Urothelium cell line (cell line): ENCODE measurements at regions not wholly inside any gene's neighbourhood (a gene's known extent, or its start where the extent isn't known, plus 50 kb on each side); places are given as distances from the start of the nearest gene placed in this dataset.
A peak's percentile ranks its signal among the peaks of the same experiment; 100 is the strongest.

Source experiments
- DNase-seq: peaks from one replicate; pipeline ENCODE4 v3.0.0; 2011; ENCODE audit warnings: low spot score, mixed read lengths
- FAIRE-seq: peaks from 2 replicates; lab custom pipeline; 2011; peaks lifted over from hg19 to GRCh38; lab: Jason Lieb, UNC

DNA sequence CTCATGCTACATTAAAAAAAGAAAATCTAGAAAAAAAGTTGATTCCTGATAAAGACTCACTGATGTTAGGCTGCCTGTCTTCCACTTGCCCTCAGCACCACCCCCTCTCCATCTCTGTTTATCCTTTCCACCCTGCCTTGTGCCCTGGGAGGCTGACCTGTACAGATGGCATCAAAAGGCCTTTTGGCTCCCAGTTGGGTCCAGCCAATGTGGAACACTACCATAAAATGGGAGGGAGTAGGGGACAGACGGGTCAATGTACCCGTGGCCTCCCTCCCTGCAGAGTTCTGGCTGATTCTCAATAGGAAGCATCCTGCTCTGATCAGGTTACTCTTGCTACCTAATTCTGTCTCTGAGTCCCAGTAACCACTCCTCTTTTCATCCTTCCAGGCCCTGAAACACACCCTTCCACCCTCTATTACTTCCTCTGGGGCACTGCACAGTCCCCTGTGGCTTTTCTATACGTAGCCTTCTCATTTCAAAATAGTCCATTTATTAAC is 300.0 kb downstream of the HHIPL2 start:
- DNase-seq = no peak
- FAIRE-seq = no peak

DNA sequence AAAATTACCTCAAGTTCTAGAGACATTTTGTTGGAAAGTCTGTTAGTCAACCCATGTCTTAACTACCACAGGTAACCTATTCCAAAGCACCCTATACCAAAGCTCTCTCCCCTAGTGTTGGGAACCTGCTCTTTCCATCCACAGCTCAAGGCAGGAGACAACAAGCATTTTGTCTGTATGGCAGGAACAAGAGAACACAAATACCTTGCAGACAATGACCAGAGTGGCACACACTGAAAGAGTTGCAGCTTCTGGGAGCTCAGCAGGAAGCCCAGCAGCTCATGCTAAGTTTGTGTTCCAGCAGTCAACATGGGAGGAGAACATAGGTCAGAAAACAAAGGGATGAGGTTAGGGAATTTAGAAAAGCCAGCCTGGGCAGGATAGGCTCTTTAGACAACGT is 300.8 kb downstream of the HHIPL2 start:
- FAIRE-seq = no peak

GRCh38 chr1:222243902-222244301 is 304.0 kb downstream of the HHIPL2 start:
- FAIRE-seq = no peak
- peak; percentile 11 for DNase-seq

More for the DNA sequence above, 300.8 kb downstream of the HHIPL2 start:
- no peak for DNase-seq

- no peak for FAIRE-seq
- DNase-seq = no peak
Measured at GRCh38 chr1:222242492-222242891, 305.4 kb downstream of the HHIPL2 start.

DNA sequence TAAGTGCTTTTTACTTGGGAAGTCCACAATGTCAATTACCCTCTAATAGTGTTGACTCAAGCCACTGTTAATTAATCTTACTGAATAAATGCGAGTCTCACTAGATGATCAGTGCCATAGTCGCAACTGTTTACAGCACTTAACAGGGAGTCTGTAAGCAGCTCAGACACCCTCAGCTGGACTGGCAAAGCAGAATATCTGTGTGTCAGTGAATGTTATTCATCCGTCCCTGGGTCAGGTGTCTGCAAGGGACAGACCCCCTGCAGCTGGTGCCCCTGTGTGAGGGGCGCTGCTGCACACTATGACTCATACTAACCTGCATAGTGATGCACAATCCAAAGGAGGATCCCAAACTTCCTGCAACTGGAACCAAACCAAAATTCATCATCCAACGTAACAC is 306.5 kb downstream of the HHIPL2 start:
- DNase-seq = no peak
- FAIRE-seq = no peak

GRCh38 chr1:222240536-222241181 is 307.2 kb downstream of the HHIPL2 start:
- no peak for FAIRE-seq
- peak; percentile 21 for DNase-seq

- DNase-seq = no peak
- FAIRE-seq = no peak
Measured at GRCh38 chr1:222239130-222239529, 308.8 kb downstream of the HHIPL2 start.

DNA sequence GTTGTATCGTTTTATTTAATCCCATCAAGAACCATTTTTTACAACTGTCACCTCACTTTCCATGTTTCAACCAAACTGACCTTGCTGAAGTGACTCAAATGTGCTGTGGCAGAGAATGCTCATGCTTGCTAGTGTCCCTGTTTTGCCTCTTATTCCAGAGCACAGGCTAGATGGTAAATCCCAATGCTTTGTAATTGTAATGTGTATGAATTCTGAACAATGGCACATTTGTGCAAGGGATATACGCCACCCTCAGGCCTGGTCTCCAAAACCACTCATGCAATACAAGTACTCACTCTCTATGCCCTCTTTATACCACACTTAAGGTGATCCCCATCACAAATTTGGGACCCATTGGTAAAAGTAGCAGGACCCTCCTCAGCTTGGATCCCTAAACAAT is 313.6 kb downstream of the HHIPL2 start:
- no peak for FAIRE-seq

DNA sequence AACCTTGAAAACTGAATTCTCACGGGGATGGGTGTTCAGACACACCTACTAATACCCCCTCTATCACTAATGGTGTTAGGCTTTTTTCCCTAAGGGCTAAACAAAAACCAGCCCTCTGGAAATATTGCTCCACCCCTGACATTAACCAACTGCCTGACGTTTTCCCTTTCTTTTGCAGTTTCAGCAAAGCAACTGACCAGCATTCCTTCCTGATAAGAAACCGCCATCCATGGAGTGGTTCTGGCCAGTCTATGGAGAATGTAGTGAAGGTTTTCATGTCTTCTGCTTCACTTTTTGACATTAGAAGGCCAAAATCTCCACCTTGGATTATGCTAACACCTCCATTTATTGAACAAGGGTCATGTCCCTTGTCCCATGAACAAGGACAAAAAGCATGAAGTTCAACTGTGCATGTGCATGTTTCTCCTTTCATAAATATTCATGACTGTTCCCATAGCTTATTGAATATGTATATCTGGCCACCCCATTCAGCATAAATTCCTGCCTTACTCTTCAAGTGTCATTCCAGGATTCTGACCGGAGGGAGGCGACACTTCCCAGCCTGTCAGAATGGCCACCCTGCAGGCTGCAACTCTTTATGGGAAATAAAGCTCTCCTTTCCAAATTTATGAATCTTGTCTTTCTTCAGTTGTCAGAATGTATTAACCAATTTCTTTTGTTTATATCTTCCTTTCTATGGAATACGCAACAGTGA is 314.3 kb downstream of the HHIPL2 start:
- DNase-seq = no peak
- no peak for FAIRE-seq

More for the DNA sequence above, 313.6 kb downstream of the HHIPL2 start:
- no peak for DNase-seq

GRCh38 chr1:222232842-222233241 is 315.1 kb downstream of the HHIPL2 start:
- DNase-seq = no peak
- no peak for FAIRE-seq

DNA sequence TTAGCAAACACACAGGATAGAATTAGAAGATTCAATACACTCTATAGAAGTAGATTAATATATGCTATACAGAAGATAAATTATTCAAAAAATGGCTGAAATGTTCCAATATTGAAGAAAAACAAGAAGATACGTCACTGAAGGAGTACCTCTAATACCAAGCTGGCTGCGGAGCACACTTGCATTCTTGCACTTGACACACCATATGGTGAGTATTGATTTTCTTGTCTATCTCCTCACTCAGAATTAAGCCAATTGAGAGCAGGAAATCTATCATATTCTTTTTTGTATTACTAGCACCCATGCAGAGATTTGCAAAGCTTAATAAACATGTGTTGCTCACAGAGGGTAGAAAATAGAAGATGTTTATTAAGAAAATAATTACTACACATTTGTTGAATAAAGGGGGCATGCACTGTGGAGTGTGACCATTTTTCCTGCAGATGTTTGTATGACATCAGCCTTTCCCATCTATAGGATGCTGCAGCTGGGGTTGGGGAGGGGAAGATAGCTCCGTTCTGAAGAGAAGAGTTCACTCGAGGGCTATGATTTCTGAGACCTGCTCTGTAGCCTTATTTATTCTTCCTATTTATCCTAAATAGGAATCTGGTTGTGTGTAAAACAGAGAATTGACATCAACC is 318.1 kb downstream of the HHIPL2 start:
- DNase-seq (no peak), FAIRE-seq (no peak)

- FAIRE-seq = no peak
Measured at GRCh38 chr1:222225316-222225691, 322.6 kb downstream of the HHIPL2 start.

DNA sequence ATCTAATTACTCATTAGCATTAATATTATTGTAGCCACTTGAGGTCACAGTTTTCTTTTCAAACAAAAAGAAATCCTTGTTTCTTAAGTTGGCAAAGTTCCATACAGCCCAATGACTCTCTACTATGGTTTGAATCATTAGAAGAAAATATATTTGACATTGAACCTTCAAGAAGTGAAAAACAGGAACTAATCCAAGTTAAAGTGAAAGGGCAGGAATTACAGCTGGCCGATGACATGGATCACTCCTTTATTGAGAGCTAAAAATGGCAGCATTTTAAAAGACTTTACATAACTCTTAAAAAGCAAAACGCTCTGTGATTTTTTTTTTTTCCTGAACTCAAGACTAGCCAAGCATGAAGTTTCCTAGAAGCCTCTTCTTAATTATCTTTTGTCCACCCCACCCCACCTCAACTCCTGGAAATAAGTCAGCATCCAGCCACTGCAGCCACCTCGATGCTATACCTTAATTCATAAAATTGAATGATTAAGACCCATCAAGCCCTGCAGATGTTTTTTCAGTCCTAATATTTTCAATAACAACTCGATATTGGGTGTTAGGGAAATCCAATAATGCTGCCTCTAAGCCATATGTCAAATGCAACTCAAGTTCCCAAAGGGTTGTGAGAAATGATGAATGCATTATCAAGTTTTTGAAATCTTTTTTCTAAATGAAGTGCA is 323.1 kb downstream of the HHIPL2 start:
- no peak for FAIRE-seq
- no peak for DNase-seq

More at GRCh38 chr1:222225316-222225691, 322.6 kb downstream of the HHIPL2 start:
- DNase-seq = no peak

DNA sequence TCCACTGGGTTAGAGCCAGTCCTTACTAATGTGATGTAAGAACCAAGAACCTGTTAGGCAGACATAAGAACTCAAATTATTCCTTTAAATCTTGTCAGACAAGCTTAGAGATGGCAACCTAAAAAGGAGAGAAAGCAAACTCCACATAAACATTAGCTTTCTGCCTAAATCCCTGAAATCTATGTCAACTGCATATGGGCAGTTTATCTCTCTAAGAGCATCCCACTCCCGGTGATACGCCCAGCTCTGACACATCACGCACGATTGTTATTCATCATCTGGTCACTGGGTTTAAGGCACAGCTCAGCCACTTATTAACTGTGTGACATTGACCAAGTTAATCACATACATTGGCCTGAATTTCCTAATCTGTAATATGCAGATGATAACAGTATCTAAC is 323.7 kb downstream of the HHIPL2 start:
- no peak for DNase-seq
- FAIRE-seq = no peak

GRCh38 chr1:222223010-222223409 is 324.9 kb downstream of the HHIPL2 start:
- no peak for FAIRE-seq
- DNase-seq = no peak

- DNase-seq (no peak), FAIRE-seq (no peak)
Measured at GRCh38 chr1:222216255-222216754, 331.6 kb downstream of the HHIPL2 start.

DNA sequence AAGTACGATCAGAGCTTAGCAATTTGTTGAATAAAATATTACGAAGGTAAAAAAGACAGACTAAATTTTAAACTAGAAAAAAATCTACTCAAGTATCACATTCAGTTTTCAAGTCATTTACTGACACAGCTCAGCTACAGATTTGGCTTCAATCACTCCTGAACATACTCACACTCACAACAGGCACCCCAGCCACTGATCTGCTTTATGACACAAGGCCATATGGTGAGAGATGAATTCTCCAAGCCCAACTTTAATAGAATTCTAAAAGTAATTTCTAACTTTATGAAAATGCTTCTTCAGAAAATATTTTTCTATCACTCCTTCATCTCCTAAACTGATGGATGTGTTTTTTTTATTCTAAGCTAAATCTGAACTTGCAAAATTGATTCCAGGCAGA is 337.1 kb downstream of the HHIPL2 start:
- DNase-seq (no peak), FAIRE-seq (no peak)

GRCh38 chr1:222204475-222204874 is 343.4 kb downstream of the HHIPL2 start:
- DNase-seq = no peak
- FAIRE-seq = no peak

DNA sequence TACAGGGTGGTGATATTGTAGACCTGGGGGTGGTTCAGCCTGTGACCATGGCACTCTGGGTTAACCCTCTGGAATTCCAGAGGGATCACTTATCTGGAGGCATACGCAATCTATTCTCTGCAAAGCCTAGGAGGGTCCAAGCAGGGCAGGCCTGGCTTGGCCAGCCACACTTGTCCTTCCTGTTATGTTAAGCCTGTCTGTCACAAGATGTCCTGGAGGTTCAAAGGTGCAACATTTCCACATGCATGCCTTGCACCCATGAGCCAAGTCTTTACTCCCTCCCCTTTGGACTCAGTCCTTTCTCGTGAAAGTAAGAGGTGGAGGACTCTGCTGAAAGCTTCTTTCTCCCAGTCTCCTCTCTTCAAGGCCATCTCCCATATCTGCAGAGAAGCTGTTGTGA is 345.1 kb downstream of the HHIPL2 start:
- no peak for DNase-seq
- no peak for FAIRE-seq

DNA sequence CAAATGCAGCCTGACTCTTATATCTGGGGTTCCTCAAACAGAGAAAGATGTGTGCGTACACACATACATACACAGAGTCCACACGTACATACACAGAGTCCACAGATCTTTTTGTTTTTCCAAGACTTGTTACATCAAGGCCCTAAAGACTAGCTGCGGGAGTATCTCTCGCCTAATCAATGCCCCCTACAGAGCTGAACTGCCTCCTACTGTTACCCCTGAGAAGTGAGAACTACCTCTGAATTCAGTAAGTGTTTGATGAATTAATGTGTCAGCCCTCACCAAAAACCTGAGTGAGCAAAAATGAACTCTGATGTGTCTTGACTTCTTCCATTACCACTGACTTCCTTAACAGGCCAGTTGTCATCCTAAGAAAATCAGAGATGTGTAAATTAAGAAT is 351.2 kb downstream of the HHIPL2 start:
- FAIRE-seq = no peak
- no peak for DNase-seq

DNA sequence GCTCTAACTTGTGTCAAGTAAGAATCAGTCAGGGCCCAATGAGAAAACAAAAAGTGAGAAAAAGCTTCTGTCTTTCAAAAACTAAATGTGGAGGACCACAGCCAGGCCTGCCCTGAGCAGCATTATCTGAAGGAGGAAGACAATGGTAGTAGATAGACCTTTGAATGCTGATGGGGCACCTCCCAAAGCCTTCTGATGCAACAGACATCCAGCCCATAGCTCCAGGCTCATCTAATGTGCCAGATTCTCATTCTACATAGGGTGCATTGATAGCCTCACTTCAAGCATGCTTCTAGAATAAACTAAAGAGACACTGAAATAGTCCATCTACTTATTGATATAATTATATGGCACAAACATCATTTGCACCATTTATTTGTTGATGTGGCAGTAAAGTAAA is 351.6 kb downstream of the HHIPL2 start:
- no peak for FAIRE-seq
- DNase-seq = no peak
